ENCODE measurements at regions not wholly inside any gene's neighbourhood (a gene's known extent, or its start where the extent isn't known, plus 50 kb on each side); places are given as distances from the start of the nearest gene placed in this dataset.

DNA sequence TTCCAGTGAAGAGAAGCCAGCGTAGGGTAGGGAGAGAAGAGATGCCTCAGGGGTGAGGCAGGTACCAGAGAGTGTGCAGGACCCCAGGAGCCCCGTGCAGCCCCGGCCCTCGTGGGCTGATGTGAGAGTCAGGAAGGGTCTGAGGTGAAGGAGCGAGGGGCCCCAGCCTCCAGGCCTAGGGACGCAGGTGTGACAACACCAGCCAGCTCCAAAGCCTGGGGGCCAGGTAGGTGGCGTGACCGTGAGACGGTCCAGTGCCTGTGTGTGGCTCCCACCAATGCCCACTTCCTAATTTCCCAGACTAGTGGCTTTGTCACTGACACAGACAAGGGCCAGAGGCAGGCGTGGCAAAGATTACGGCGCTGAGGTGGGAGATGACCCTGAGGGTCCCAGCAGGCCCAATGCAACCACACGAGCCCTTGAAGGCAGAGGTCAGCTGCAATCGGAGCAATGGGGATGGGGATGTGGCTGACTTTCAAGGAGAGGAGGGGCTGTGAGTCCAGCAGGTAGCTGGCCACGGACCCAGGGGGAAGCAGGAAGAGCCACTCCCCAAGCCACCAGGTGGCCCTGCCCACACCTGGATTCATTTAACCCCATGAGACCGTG is 86.0 kb upstream of the SNTG2 start:
- H3K4me3 ChIP-seq (ENCODE audit: low read depth, low read length): no peak overlapping the region
- no peaks in the 10 kb centered on the region for H3K36me3 ChIP-seq
- no peaks in the 10 kb centered on the region for H3K4me1 ChIP-seq
- no peaks in the 10 kb centered on the region for H3K9me3 ChIP-seq
- DNase-seq: no peak
- H3K27me3 ChIP-seq: no peaks in the 10 kb centered on the region
- TF ChIP-seq, protein P1, sequence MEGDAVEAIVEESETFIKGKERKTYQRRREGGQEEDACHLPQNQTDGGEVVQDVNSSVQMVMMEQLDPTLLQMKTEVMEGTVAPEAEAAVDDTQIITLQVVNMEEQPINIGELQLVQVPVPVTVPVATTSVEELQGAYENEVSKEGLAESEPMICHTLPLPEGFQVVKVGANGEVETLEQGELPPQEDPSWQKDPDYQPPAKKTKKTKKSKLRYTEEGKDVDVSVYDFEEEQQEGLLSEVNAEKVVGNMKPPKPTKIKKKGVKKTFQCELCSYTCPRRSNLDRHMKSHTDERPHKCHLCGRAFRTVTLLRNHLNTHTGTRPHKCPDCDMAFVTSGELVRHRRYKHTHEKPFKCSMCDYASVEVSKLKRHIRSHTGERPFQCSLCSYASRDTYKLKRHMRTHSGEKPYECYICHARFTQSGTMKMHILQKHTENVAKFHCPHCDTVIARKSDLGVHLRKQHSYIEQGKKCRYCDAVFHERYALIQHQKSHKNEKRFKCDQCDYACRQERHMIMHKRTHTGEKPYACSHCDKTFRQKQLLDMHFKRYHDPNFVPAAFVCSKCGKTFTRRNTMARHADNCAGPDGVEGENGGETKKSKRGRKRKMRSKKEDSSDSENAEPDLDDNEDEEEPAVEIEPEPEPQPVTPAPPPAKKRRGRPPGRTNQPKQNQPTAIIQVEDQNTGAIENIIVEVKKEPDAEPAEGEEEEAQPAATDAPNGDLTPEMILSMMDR (IDR thresholded peaks at IDR 0.05; ENCODE audit: low read depth, low read length): no peak

DNA sequence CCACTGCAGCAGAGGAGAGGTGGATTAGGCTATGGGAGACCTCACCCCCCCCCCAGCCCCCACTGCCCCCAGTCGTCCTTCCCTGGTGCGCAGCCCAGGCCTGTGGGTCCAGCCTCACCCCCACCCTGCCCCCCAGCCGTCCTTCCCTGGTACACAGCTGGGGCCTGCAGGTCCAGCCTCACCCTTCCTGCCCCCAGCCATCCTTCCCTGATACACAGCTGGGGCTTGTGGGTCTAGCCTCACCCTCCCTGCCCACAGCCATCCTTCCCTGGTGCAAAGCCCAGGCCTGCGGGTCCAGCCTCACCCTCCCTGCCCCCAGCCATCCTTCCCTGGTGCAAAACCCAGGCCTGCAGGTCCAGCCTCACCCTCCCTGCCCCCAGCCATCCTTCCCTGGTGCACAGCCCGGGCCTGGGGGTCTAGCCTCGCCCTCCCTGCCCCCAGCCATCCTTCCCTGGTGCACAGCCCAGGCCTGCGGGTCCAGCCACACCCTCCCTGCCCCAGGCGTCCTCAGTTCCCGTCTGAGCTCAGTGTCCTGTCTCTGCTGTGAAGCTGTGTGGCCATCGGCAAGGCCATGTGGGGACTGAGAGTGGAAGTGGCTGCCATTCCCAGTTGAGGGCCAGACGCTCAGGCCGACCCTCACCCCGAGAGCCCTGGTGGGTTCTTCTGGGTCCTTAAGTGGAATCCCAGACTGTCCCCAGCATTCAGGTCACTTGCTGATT is 86.8 kb upstream of the SNTG2 start:
- Histone ChIP-seq H3K9me3 (no peaks in the 10 kb centered on the region), H3K4me1 (no peaks in the 10 kb centered on the region), H3K27me3 (no peaks in the 10 kb centered on the region), H3K36me3 (no peaks in the 10 kb centered on the region), H3K4me3 (ENCODE audit: low read depth, low read length) (no peak overlapping the region)
- no peak for DNase-seq
- TF ChIP-seq, protein P1 (IDR thresholded peaks at IDR 0.05; ENCODE audit: low read depth, low read length): no peak

DNA sequence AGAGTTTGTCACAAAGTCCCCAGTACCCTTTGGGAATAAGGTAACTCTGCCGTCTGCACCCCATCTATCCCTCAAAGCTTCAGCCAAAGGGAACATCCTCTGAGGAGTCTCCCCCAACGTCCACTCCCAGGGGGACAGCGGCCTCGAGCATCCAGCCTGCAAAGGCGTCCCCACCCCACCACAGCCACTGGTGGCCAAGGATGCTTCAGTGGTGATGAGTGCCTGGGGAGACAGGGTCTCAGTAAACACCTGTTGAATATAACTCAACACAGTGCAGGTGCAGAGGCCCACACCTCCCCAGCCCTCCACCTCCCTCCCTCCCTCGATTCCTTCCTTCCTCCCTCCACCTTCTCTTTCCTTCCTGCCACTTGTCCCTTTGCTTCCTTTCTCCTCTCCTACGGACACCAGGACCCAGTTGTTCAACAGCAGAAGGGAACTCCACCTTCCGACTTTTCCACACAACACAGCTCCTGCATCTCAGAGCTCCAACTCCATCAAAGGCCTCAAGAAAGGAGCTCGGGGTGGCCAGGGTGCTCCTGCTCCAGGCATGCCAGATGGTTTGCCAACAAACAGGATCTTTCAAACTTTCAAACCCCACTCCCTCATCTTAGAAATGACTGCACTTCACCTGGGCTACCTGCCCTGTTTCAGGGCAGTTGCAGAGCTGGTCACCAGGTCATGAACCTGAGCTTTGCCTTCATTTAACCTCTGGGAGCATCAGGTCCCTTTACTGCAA is 87.8 kb upstream of the SNTG2 start:
- Histone ChIP-seq H3K4me3 (ENCODE audit: low read depth, low read length) (no peak overlapping the region), H3K9me3 (no peaks in the 10 kb centered on the region), H3K36me3 (no peaks in the 10 kb centered on the region), H3K4me1 (no peaks in the 10 kb centered on the region), H3K27me3 (no peaks in the 10 kb centered on the region)
- no peak for DNase-seq
- TF ChIP-seq, protein P1 (IDR thresholded peaks at IDR 0.05; ENCODE audit: low read depth, low read length): no peak

DNA sequence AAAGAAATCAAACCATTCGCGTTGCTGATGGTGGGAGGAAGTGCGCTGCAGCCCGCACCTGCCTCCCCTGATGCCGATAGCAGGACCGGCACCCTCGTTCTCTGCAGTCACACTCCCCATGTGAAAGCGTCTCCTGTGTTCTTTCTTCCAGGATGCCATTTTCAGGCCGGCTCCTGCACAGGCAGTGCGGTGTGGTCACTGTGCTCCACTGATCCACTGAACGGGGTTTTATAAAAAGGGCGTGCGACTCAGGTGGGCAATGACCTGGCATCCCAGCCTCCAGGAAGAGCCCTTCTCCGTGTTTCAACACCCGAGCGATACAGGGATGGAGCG is 88.3 kb upstream of the SNTG2 start:
- no peak overlapping the region for H3K4me3 ChIP-seq (ENCODE audit: low read depth, low read length)
- no peak for DNase-seq
- TF ChIP-seq, protein P1 (IDR thresholded peaks at IDR 0.05; ENCODE audit: low read depth, low read length): no peak
- no peaks in the 10 kb centered on the region for H3K36me3 ChIP-seq
- H3K4me1 ChIP-seq: no peaks in the 10 kb centered on the region
- no peaks in the 10 kb centered on the region for H3K9me3 ChIP-seq
- H3K27me3 ChIP-seq: no peaks in the 10 kb centered on the region

DNA sequence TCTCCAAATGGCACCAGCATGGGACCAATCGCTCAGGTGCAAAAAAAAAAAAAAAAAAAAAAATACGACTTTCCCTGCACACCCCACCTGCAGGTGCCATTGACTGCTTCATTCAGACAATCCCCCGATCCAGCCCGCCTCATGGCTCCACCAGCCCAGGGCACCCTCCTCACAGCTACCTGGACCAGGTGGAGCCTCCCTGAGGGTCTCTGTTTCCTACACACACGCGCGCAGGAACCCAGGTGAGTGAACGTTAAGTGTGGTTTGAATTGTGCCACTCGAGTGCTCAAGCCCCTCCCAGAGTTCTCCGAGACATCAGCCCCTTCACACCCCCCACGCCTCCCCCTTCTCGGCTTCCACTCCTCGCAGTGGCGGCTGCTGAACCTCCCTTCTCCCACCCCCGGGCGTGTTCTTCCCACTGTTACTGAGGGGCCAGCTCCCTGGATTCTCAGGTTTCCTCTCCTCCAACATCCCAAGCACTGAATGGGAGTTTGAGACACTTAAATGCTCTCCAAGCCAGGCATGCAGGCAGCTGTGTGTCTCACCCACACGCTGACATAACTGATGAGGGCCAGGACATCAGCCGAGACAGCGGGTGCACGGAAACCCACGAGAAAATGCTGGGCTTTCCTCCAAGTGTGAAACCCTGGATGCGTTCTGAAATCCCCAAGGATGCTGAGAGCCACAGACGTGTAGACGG is 88.8 kb upstream of the SNTG2 start:
- no peaks in the 10 kb centered on the region for H3K36me3 ChIP-seq
- H3K9me3 ChIP-seq: no peaks in the 10 kb centered on the region
- TF ChIP-seq, protein P1 (IDR thresholded peaks at IDR 0.05; ENCODE audit: low read depth, low read length): no peak
- H3K4me3 ChIP-seq (ENCODE audit: low read depth, low read length): no peak overlapping the region
- no peaks in the 10 kb centered on the region for H3K27me3 ChIP-seq
- no peak for DNase-seq
- no peaks in the 10 kb centered on the region for H3K4me1 ChIP-seq

All from BE2C (cell line).